GM12865 (cell line): ENCODE measurements at regions not wholly inside any gene's neighbourhood (a gene's known extent, or its start where the extent isn't known, plus 50 kb on each side); places are given as distances from the start of the nearest gene placed in this dataset.

Experiments
- DNase-seq: peaks from one replicate; pipeline ENCODE4 v3.0.0; 2010; ENCODE audit warnings: low read depth
- H3K4me3 ChIP-seq: 2 replicates; pipeline ENCODE4 v1.5.1; 2011; ENCODE audit warnings: mild to moderate bottlenecking, low read depth, low read length, control low read depth
- TF ChIP-seq, protein P1 (sequence below): IDR thresholded peaks from 2 replicates; pipeline ENCODE4 v1.5.1; 2011; ENCODE audit warnings: low read length, control low read depth, low read depth, inconsistent platforms; ENCODE audit not compliant: insufficient read depth; ENCODE audit errors: missing control alignments

DNA sequence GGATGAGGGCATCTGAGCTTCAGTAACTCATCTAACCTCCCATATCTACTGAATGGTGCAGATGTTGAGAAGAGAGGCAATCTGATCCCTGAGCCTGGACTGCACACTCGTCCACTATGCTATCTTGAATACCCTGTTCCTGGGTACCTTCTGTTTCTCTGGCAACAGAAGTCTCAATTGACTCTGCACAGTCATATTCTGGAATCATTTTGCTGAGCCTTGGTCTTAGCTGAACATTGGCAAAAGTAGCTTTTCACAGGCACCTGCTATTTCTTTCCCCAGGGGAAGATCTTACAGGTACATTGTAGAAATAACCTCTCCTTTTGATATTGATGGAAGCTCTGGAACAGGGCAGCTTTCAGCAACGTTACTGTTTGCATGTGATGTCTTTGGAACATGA lies 161.5 kb upstream of the GPR101 start:
- DNase-seq: no peak
- TF ChIP-seq, protein P1, sequence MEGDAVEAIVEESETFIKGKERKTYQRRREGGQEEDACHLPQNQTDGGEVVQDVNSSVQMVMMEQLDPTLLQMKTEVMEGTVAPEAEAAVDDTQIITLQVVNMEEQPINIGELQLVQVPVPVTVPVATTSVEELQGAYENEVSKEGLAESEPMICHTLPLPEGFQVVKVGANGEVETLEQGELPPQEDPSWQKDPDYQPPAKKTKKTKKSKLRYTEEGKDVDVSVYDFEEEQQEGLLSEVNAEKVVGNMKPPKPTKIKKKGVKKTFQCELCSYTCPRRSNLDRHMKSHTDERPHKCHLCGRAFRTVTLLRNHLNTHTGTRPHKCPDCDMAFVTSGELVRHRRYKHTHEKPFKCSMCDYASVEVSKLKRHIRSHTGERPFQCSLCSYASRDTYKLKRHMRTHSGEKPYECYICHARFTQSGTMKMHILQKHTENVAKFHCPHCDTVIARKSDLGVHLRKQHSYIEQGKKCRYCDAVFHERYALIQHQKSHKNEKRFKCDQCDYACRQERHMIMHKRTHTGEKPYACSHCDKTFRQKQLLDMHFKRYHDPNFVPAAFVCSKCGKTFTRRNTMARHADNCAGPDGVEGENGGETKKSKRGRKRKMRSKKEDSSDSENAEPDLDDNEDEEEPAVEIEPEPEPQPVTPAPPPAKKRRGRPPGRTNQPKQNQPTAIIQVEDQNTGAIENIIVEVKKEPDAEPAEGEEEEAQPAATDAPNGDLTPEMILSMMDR: no peak
- H3K4me3 ChIP-seq: no peak overlapping the region

DNA sequence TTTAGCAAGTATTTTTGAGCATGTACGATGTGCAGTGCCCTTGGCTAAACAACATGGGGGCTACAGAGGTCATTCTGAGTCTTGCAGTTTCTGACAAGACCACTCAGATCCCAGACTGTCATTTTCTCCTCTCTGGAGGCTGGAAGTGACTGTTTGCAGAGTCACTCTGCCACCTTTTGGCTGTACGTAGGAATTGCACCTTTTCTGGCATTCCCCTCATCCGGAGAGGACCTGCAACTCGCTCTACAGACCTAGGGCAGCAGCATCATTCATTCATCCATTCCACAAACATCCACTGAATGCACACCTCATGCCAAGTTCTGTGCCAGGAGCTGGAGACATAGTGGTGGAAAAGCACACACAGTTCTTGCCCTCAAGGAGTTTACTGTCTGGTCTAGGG lies 160.4 kb upstream of the GPR101 start:
- TF ChIP-seq, protein P1: peak; percentile 54
- peak; percentile 33 for DNase-seq

DNA sequence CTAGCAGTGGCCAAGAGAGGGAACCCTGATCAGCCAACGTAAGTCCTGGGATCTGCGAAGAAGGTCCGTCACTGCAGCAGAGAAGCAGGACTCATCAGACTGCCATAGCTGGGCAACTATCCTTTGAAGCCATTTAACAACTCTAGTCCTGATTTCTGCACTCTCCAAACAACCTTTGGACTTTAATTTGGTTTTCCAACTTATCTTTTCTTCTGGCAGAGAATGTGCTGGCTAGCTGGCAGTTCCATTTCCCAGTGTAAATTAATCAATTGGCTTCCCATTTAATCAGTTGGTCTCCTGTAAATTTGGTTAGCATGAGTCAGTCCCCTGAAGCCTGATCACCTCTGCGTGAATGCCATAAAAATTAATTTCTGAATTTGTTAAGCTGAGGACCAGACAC lies 153.7 kb upstream of the GPR101 start:
- TF ChIP-seq, protein P1: no peak
- no peak for DNase-seq

More for the DNA sequence above, 160.4 kb upstream of the GPR101 start:
- H3K4me3 ChIP-seq: no peak overlapping the region

DNA sequence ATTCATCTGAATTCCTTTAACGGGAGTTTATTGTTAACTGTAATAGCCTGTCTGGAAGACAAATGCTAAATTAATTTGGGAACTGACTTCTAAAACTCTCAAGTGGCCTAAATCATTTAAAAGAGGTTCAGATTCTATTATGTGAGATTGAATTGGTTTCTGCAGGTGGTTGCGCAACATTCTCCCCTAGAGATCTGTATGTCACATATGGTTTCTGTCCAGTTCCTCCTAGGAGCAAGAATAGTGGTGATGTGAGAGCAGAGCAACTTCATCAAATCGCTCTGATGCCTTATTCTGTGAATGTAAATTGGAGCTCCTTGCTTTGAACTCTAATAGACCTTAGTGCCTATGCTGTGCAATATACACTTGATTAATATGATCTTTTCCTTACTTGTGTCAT lies 144.6 kb upstream of the GPR101 start:
- DNase-seq: no peak
- no peak overlapping the region for H3K4me3 ChIP-seq
- TF ChIP-seq, protein P1: no peak

More for the DNA sequence above, 153.7 kb upstream of the GPR101 start:
- no peak overlapping the region for H3K4me3 ChIP-seq

DNA sequence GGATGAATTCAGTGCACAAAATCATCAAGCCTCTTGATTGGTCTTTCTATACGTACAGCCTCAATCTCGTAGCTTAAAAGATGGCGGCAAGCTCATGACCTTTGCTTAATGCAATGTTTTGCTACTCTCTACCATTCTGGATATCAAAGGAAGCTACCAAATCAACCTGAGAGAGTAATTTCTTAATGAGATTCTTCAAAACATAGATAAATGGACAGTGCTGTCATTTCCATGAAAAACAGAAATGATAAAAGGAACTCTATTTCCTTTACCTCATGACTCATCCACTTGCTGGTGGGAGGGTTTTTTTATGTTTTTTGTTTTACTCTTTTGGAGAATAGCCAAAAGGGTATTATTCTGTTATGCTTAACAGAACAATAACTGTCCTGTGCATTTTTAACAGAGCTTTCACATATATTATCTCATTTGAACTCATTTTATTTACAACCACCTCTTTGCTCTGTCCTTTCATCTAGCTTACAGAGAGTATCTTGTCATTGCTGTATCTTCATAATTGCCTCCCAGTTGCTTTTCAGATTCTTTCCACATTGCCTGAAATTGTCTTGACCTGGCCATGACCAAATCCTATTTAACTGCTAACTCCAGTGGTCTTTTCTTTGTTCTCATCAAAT lies 138.6 kb upstream of the GPR101 start:
- TF ChIP-seq, protein P1: no peak
- no peak overlapping the region for H3K4me3 ChIP-seq
- no peak for DNase-seq

GRCh38 chrX:137171626-137172025 lies 137.8 kb upstream of the GPR101 start:
- TF ChIP-seq, protein P1: no peak
- no peak overlapping the region for H3K4me3 ChIP-seq

DNA sequence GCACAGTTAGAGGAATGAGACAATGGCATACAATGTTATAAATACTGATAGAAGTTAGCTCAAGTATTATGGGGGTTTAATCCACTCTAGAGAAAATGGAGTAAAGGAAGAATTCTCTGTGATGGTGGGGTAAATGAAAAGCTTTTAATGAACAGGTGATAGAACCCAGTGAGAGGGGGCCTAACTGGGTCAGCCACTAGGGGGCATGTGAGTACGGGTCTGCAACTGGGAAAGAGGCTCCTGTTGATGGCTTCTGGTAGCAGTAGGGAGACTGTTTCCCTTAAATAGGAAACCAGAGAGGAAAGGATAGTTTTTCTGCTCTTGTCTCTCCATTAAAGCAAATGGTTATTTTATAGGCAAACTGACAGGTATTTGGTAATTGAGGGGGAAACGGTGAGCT lies 132.8 kb upstream of the GPR101 start:
- no peak overlapping the region for H3K4me3 ChIP-seq
- TF ChIP-seq, protein P1: peak; percentile 43
- peak; percentile 4 for DNase-seq

More at GRCh38 chrX:137171626-137172025, 137.8 kb upstream of the GPR101 start:
- no peak for DNase-seq
